Cardiac muscle cell (in vitro differentiated cells and primary cell): ENCODE measurements at regions not wholly inside any gene's neighbourhood (a gene's known extent, or its start where the extent isn't known, plus 50 kb on each side); places are given as distances from the start of the nearest gene placed in this dataset.
"Not testable (repeated sequence)": the region's sequence is repeated elsewhere in the genome, so short reads cannot be mapped to it uniquely, and the experiment has no call there.

ENCODE experiments used
- DNase-seq, 2 donors: peaks; one replicate each; pipeline versions ENCODE4 v3.0.0 to v3.0.0-alpha.2; 2010 to 2017; ENCODE audit warnings: low read depth in 1 of 2, low spot score in 1 of 2
- H3K27ac ChIP-seq: fragments of 200-600 bp; sonication (generic); 2 replicates; pipeline ENCODE4 v1.5.1; 2016
- H3K27me3 ChIP-seq: fragments of 200-600 bp; sonication (generic); 2 replicates; pipeline ENCODE4 v1.6.0; 2016; ENCODE audit warnings: control low read depth
- H3K36me3 ChIP-seq: fragments of 200-600 bp; sonication (generic); 2 replicates; pipeline ENCODE4 v1.5.1; 2016; ENCODE audit warnings: control low read depth
- H3K4me1 ChIP-seq: fragments of 200-600 bp; sonication (generic); 2 replicates; pipeline ENCODE4 v1.8.1; 2017; ENCODE audit warnings: low read depth, mild to moderate bottlenecking, mixed run types
- H3K4me3 ChIP-seq: fragments of 200-600 bp; sonication (generic); 2 replicates; pipeline ENCODE4 v1.5.1; 2016; ENCODE audit warnings: mild to moderate bottlenecking
- H3K9me3 ChIP-seq: fragments of 200-600 bp; sonication (generic); 2 replicates; pipeline ENCODE4 v1.5.1; 2017; ENCODE audit warnings: low read depth, mild to moderate bottlenecking, control low read depth
- TF ChIP-seq, protein P1 (sequence below): IDR thresholded peaks from 2 replicates; pipeline ENCODE4 v1.5.1; 2012; ENCODE audit warnings: low read depth, mild to moderate bottlenecking, low read length

DNA sequence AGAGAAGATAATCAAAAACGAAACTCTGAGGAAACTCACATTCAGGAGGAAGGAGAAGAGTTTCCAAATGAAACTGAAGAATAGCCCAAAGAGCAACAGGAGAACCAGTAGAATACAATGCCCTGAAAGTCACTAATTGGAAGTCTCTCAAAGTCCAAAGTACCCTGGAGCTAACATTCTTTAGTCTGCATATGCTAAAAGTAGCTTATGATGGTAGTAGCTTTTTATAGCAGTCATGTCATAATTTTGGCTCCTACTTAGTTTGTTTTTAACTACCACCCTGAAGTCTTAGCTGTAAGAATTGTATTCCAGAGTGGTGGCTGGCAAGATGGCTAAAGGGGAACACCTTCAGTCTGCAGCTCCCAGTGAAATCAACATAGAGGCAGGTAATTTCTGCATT lies 100.3 kb upstream of the FGF16 start:
- no peaks in the 10 kb centered on the region for H3K9me3 ChIP-seq
- H3K27me3 ChIP-seq, result no peaks in the 10 kb centered on the region
- H3K4me3 ChIP-seq, result no peak overlapping the region
- TF ChIP-seq, protein P1, sequence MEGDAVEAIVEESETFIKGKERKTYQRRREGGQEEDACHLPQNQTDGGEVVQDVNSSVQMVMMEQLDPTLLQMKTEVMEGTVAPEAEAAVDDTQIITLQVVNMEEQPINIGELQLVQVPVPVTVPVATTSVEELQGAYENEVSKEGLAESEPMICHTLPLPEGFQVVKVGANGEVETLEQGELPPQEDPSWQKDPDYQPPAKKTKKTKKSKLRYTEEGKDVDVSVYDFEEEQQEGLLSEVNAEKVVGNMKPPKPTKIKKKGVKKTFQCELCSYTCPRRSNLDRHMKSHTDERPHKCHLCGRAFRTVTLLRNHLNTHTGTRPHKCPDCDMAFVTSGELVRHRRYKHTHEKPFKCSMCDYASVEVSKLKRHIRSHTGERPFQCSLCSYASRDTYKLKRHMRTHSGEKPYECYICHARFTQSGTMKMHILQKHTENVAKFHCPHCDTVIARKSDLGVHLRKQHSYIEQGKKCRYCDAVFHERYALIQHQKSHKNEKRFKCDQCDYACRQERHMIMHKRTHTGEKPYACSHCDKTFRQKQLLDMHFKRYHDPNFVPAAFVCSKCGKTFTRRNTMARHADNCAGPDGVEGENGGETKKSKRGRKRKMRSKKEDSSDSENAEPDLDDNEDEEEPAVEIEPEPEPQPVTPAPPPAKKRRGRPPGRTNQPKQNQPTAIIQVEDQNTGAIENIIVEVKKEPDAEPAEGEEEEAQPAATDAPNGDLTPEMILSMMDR, result no peak
- no peak overlapping the region for H3K27ac ChIP-seq
- DNase-seq, result no peak
- H3K36me3 ChIP-seq, result no peaks in the 10 kb centered on the region
- peaks cover 4% of the 10 kb centered on the region for H3K4me1 ChIP-seq

DNA sequence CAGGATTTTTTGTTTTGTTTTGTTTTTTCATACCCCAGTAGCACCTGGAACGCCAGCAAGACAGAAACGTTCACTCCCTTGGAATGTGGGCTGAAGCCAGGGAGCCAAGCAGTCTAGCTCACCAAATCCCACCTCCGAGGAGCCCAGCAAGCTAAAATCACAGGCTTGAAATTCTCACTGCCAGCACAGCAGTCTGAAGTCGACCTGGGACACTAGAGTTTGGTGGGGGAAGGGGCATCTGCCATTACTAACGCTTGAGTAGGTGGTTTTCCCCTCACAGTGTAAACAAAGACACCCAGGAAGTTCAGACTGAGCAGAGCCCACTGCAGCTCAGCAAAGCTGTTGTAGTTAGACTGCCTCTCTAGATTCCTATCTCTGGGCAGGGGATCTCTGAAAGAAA lies 99.6 kb upstream of the FGF16 start:
- TF ChIP-seq, protein P1, result no peak
- Histone ChIP-seq H3K4me1 (peaks cover 4% of the 10 kb centered on the region), H3K36me3 (no peaks in the 10 kb centered on the region), H3K27ac (no peak overlapping the region), H3K4me3 (no peak overlapping the region), H3K27me3 (no peaks in the 10 kb centered on the region), H3K9me3 (no peaks in the 10 kb centered on the region)
- DNase-seq, result no peak

DNA sequence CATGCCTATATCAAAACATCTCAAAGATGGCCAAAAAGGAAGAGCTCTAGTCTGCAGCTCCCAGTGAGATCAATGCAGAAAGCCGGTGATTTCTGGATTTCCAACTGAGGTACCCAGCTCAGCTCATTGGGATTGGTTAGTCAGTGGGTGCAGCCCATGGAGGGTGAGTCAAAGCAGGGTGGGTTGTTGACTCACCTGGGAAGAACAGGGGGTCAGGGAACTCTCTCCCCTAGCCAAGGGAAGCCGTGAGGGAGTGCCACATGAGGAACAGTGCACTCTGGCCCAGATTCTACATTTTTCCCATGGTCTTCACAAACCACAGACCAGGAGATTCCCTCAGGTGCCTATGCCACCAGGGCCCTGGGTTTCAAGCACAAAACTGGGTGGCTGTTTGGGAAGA lies 57.3 kb upstream of the FGF16 start:
- no peaks in the 10 kb centered on the region for H3K4me1 ChIP-seq
- no peak overlapping the region for H3K4me3 ChIP-seq
- TF ChIP-seq, protein P1, result no peak
- no peaks in the 10 kb centered on the region for H3K9me3 ChIP-seq
- H3K27ac ChIP-seq, result no peak overlapping the region
- no peaks in the 10 kb centered on the region for H3K36me3 ChIP-seq
- no peak for DNase-seq
- H3K27me3 ChIP-seq, result no peaks in the 10 kb centered on the region

DNA sequence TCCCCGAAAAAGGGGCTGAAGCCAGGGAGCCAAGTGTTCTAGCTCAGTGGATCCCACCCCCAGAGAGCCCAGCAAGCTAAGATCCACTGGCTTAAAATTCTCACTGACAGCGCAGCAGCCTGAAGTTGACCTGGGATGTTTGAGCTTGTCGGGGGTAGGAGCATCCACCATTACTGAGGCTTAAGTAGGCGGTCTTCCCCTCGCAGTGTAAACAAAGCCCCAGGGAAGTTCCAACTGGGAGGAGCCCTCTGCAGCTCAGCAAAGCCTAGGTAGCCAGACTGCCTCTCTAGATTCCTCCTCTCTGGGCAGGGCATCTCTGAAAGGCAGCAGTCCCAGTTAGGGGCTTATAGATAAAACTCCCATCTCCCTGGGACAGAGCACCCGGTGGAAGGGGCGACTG lies 56.8 kb upstream of the FGF16 start:
- H3K4me3 ChIP-seq, H3K9me3 ChIP-seq, H3K27ac ChIP-seq, H3K27me3 ChIP-seq, DNase-seq, H3K36me3 ChIP-seq, H3K4me1 ChIP-seq: not testable (repeated sequence)

DNA sequence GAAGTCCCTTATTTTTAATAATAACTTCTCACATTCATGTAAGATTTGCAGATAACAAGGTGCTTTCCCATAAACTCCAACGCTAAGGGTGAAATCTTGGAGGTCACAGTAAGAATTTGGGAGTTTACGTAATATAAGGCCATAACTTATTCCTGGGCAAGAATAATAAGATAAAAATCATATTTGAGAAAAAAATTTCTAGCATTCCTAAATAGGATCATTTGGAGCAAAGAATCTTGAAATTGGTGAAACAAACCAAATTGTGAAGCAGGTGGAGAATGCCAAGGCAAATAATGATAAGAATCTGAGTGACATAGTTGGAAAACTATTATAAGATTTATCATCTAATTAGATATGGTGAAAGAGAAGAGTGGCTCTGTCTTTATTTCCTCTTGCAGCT lies 50.4 kb upstream of the FGF16 start:
- H3K36me3 ChIP-seq, result no peaks in the 10 kb centered on the region
- H3K4me1 ChIP-seq, result no peaks in the 10 kb centered on the region
- H3K4me3 ChIP-seq, result no peak overlapping the region
- H3K27ac ChIP-seq, result no peak overlapping the region
- H3K27me3 ChIP-seq, result no peaks in the 10 kb centered on the region
- TF ChIP-seq, protein P1, result no peak
- no peak for DNase-seq
- H3K9me3 ChIP-seq, result no peaks in the 10 kb centered on the region
